MM.1S (cell line): ENCODE measurements at regions not wholly inside any gene's neighbourhood (a gene's known extent, or its start where the extent isn't known, plus 50 kb on each side); places are given as distances from the start of the nearest gene placed in this dataset.

Experiments used
- DNase-seq: peaks from one replicate; pipeline ENCODE4 v3.0.0-alpha.2; 2015
- H2AFZ ChIP-seq: fragments of 300-600 bp; sonication (generic); 2 replicates; pipeline ENCODE4 v1.6.0; 2016; ENCODE audit warnings: antibody characterized with exemption, low read length
- H3F3A ChIP-seq: fragments of 300-600 bp; sonication (generic); 2 replicates; pipeline ENCODE4 v1.6.1; 2016; ENCODE audit warnings: mild to moderate bottlenecking, antibody characterized with exemption, low read length, moderate library complexity, mixed read lengths; ENCODE audit not compliant: insufficient read depth
- H3K27ac ChIP-seq: fragments of 300-600 bp; sonication (generic); 2 replicates; pipeline ENCODE4 v1.5.1; 2016; ENCODE audit warnings: mild to moderate bottlenecking, low read length
- H3K27me3 ChIP-seq: fragments of 300-600 bp; sonication (generic); replicated peaks from 2 replicates; pipeline ENCODE4 v1.6.0; 2016; ENCODE audit warnings: low read length; ENCODE audit not compliant: insufficient read depth
- H3K36me3 ChIP-seq: fragments of 300-600 bp; sonication (generic); replicated peaks from 2 replicates; pipeline ENCODE4 v1.6.1; 2016; ENCODE audit warnings: mild to moderate bottlenecking, low read length, mixed read lengths; ENCODE audit not compliant: insufficient read depth
- H3K4me1 ChIP-seq: fragments of 300-600 bp; sonication (generic); 2 replicates; pipeline ENCODE4 v1.6.1; 2016; ENCODE audit warnings: low read length, mixed read lengths
- H3K4me2 ChIP-seq: fragments of 300-600 bp; sonication (generic); 2 replicates; pipeline ENCODE4 v1.6.0; 2016; ENCODE audit warnings: low read depth, low read length
- H3K4me3 ChIP-seq: fragments of 300-600 bp; sonication (generic); 2 replicates; pipeline ENCODE4 v1.5.1; 2016; ENCODE audit warnings: low read length, mixed read lengths
- H3K79me2 ChIP-seq: fragments of 300-600 bp; sonication (generic); 2 replicates; pipeline ENCODE4 v1.6.1; 2016; ENCODE audit warnings: mixed run types, low read length, mixed read lengths
- H3K9ac ChIP-seq: fragments of 300-600 bp; sonication (generic); 2 replicates; pipeline ENCODE4 v1.6.1; 2016; ENCODE audit warnings: low read length, mixed read lengths
- H3K9me2 ChIP-seq: fragments of 300-600 bp; sonication (generic); replicated peaks from 2 replicates; pipeline ENCODE4 v1.6.1; 2016; ENCODE audit warnings: mild to moderate bottlenecking, low read length, mixed read lengths; ENCODE audit not compliant: insufficient read depth
- H3K9me3 ChIP-seq: fragments of 300-600 bp; sonication (generic); replicated peaks from 2 replicates; pipeline ENCODE4 v1.6.1; 2016; ENCODE audit warnings: mild to moderate bottlenecking, low read length, mixed read lengths; ENCODE audit not compliant: insufficient read depth
- H4K20me1 ChIP-seq: fragments of 300-600 bp; sonication (generic); 2 replicates; pipeline ENCODE4 v1.6.1; 2016; ENCODE audit warnings: mild to moderate bottlenecking, low read length, moderate library complexity, mixed read lengths; ENCODE audit not compliant: insufficient read depth
- CTCF ChIP-seq: fragments of 300-600 bp; sonication (generic); IDR thresholded peaks from 2 replicates; pipeline ENCODE4 v1.5.1; 2016; ENCODE audit warnings: antibody characterized with exemption, low read length, mixed read lengths
- EZH2 ChIP-seq: fragments of 300-600 bp; sonication (generic); optimal IDR thresholded peaks from 2 replicates; pipeline ENCODE3; 2017; ENCODE audit warnings: low read depth, mild to moderate bottlenecking, antibody characterized with exemption, low read length, mixed read lengths
- EZH2phosphoT487 ChIP-seq: fragments of 300-600 bp; sonication (generic); IDR thresholded peaks from 2 replicates; pipeline ENCODE4 v1.6.1; 2018; ENCODE audit warnings: antibody characterized with exemption, low read length

- DNase-seq, result no peak
- Histone ChIP-seq H3K4me2 (no peak overlapping the region), H3K27ac (no peak overlapping the region), H4K20me1 (no peaks in the 10 kb centered on the region), H3F3A (no peaks in the 10 kb centered on the region), H3K4me1 (no peaks in the 10 kb centered on the region), H3K4me3 (no peak overlapping the region), H2AFZ (no peak overlapping the region), H3K36me3 (no peaks in the 10 kb centered on the region), H3K27me3 (no peaks in the 10 kb centered on the region), H3K9me3 (no peaks in the 10 kb centered on the region), H3K79me2 (no peaks in the 10 kb centered on the region), H3K9ac (no peak overlapping the region), H3K9me2 (no peaks in the 10 kb centered on the region)
- TF ChIP-seq EZH2phosphoT487 (no peak), CTCF (no peak), EZH2 (no peak)
Measured at GRCh38 chr20:16978497-16978896, 230.3 kb downstream of the OTOR start.

GRCh38 chr20:16982091-16982726, 234.1 kb downstream of the OTOR start:
- no peaks in the 10 kb centered on the region for H3F3A ChIP-seq
- no peak overlapping the region for H2AFZ ChIP-seq
- TF ChIP-seq CTCF (no peak), EZH2 (no peak), EZH2phosphoT487 (no peak)
- no peak overlapping the region for H3K9ac ChIP-seq
- H3K9me2 ChIP-seq, result no peaks in the 10 kb centered on the region
- no peaks in the 10 kb centered on the region for H3K79me2 ChIP-seq
- no peak overlapping the region for H3K4me3 ChIP-seq
- H3K27me3 ChIP-seq, result no peaks in the 10 kb centered on the region
- H3K27ac ChIP-seq, result no peak overlapping the region
- no peak for DNase-seq
- no peaks in the 10 kb centered on the region for H3K9me3 ChIP-seq
- no peaks in the 10 kb centered on the region for H3K36me3 ChIP-seq
- H4K20me1 ChIP-seq, result no peaks in the 10 kb centered on the region
- no peaks in the 10 kb centered on the region for H3K4me1 ChIP-seq
- H3K4me2 ChIP-seq, result no peak overlapping the region

GRCh38 chr20:16984481-16984880, 236.3 kb downstream of the OTOR start:
- Histone ChIP-seq H3K9me2 (no peaks in the 10 kb centered on the region), H3F3A (no peaks in the 10 kb centered on the region), H3K36me3 (no peaks in the 10 kb centered on the region), H3K27me3 (no peaks in the 10 kb centered on the region), H3K9me3 (no peaks in the 10 kb centered on the region), H3K27ac (no peak overlapping the region), H4K20me1 (no peaks in the 10 kb centered on the region), H2AFZ (no peak overlapping the region), H3K9ac (no peak overlapping the region), H3K4me1 (no peaks in the 10 kb centered on the region), H3K79me2 (no peaks in the 10 kb centered on the region), H3K4me3 (no peak overlapping the region), H3K4me2 (no peak overlapping the region)
- no peak for DNase-seq
- no peak for TF ChIP-seq EZH2
- TF ChIP-seq EZH2phosphoT487, result no peak
- no peak for TF ChIP-seq CTCF
